Neutrophil (primary cell): ENCODE measurements at regions not wholly inside any gene's neighbourhood (a gene's known extent, or its start where the extent isn't known, plus 50 kb on each side); places are given as distances from the start of the nearest gene placed in this dataset.

Experiments used
- H3K27ac ChIP-seq: fragments of 200-600 bp; sonication (generic); 2 replicates; pipeline ENCODE4 v1.5.1; 2016; ENCODE audit warnings: mild to moderate bottlenecking, moderate library complexity
- H3K27me3 ChIP-seq: fragments of 200-600 bp; sonication (generic); 2 replicates; pipeline ENCODE4 v1.6.0; 2016; ENCODE audit warnings: mild to moderate bottlenecking
- H3K36me3 ChIP-seq: fragments of 200-600 bp; sonication (generic); 2 replicates; pipeline ENCODE4 v1.5.1; 2017
- H3K4me1 ChIP-seq, 2 experiments: fragments of 200-600 bp in 1 of 2; sonication (generic) in 1 of 2; 1 replicate in 1 of 2; 2 replicates in 1 of 2; pipeline versions ENCODE4 v1.5.1 to v1.6.1; 2013 to 2016; ENCODE audit warnings: low read depth in 1 of 2, low read length in 1 of 2, mild to moderate bottlenecking in 1 of 2, moderate library complexity in 1 of 2; ENCODE audit not compliant: control insufficient read depth in 1 of 2, insufficient read depth in 1 of 2
- H3K4me3 ChIP-seq, 2 experiments: fragments of 200-600 bp in 1 of 2; sonication (generic) in 1 of 2; 1 replicate in 1 of 2; 2 replicates in 1 of 2; pipeline ENCODE4 v1.5.1; 2013 to 2016; ENCODE audit warnings: low read depth in 1 of 2, low read length in 1 of 2, mild to moderate bottlenecking in 1 of 2, moderate library complexity in 1 of 2
- H3K9me3 ChIP-seq: fragments of 200-600 bp; sonication (generic); 2 replicates; pipeline ENCODE4 v1.5.1; 2016
- TF ChIP-seq, protein P1 (sequence below): fragments of 200-600 bp; sonication (generic); IDR thresholded peaks from 2 replicates; pipeline ENCODE4 v1.5.1; 2016; ENCODE audit warnings: antibody characterized with exemption

GRCh38 chr10:21053953-21054690 is 157.0 kb upstream of the NEBL start:
- Histone ChIP-seq H3K4me1 (no peaks in the 10 kb centered on the region), H3K4me3 (no peak overlapping the region), H3K27ac (no peak overlapping the region), H3K9me3 (no peaks in the 10 kb centered on the region), H3K27me3 (no peaks in the 10 kb centered on the region), H3K36me3 (no peaks in the 10 kb centered on the region)
- TF ChIP-seq, protein P1, sequence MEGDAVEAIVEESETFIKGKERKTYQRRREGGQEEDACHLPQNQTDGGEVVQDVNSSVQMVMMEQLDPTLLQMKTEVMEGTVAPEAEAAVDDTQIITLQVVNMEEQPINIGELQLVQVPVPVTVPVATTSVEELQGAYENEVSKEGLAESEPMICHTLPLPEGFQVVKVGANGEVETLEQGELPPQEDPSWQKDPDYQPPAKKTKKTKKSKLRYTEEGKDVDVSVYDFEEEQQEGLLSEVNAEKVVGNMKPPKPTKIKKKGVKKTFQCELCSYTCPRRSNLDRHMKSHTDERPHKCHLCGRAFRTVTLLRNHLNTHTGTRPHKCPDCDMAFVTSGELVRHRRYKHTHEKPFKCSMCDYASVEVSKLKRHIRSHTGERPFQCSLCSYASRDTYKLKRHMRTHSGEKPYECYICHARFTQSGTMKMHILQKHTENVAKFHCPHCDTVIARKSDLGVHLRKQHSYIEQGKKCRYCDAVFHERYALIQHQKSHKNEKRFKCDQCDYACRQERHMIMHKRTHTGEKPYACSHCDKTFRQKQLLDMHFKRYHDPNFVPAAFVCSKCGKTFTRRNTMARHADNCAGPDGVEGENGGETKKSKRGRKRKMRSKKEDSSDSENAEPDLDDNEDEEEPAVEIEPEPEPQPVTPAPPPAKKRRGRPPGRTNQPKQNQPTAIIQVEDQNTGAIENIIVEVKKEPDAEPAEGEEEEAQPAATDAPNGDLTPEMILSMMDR = no peak

DNA sequence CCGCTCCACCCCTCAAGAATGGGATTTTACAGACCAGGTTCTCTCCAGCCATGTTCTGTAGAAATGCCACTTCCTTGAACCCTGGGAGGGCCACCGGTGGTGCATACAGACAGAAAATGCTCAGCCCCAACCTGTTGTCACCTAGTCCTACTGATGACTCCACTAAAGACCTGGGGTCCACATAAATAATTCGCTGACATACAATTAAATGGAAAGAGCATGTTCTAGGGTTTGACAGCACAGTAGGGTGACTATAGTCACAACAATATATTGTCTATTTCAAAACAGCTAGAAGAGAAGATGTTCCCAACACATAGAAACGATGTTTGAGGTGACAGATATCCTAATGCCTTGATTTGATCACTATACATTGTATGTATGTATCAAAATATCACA is 155.6 kb upstream of the NEBL start:
- Histone ChIP-seq H3K4me3 (no peak overlapping the region), H3K27ac (no peak overlapping the region), H3K9me3 (no peaks in the 10 kb centered on the region), H3K27me3 (no peaks in the 10 kb centered on the region), H3K36me3 (no peaks in the 10 kb centered on the region), H3K4me1 (no peaks in the 10 kb centered on the region)
- TF ChIP-seq, protein P1 = no peak

GRCh38 chr10:21052072-21052708 is 155.1 kb upstream of the NEBL start:
- H3K36me3 ChIP-seq = no peaks in the 10 kb centered on the region
- H3K4me1 ChIP-seq = no peaks in the 10 kb centered on the region
- no peak overlapping the region for H3K4me3 ChIP-seq
- H3K9me3 ChIP-seq = no peaks in the 10 kb centered on the region
- TF ChIP-seq, protein P1 = no peak
- H3K27ac ChIP-seq = no peak overlapping the region
- H3K27me3 ChIP-seq = no peaks in the 10 kb centered on the region

DNA sequence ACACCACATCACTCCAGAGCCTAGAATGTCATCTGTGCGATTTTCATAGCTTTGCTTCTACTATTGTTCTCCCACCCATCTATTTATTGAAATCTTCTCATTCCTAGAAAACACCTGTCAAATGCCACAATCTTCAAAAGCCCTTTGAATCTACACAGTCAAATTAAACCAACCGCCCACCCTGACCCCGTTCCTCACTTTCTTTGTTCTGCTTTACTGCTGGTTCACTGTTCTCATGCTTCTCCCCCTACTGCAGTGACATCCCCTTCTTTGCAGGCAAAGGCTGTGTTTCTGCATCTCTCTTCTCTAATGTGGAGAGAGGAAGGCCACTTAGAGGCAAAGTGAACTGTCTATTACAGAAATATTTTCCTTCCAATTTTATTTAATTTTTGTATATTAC is 152.4 kb upstream of the NEBL start:
- H3K27ac ChIP-seq = no peak overlapping the region

DNA sequence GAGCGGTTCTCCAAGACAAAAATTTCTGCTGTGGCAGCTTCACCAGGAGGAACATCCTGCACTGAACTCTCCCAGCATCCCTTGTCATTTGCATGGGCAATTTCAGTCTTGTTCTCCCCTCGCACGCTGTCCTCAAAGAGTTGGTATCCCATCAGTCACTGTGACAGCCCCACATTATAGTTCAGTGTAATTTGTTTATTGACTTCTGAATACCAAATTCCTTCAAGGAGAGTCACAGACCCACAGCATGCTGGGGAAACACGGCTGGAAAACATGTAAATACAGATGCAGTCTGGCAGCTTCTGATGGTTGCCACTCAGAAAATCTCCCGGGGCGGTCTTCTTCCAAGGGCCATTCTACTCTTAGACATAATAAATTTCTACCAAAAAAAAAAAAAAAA is 151.0 kb upstream of the NEBL start:
- no peak overlapping the region for H3K27ac ChIP-seq
- no peaks in the 10 kb centered on the region for H3K36me3 ChIP-seq
- H3K4me1 ChIP-seq = no peaks in the 10 kb centered on the region
- H3K4me3 ChIP-seq = no peak overlapping the region
- H3K9me3 ChIP-seq = no peaks in the 10 kb centered on the region
- TF ChIP-seq, protein P1 = no peak
- H3K27me3 ChIP-seq = peaks cover 11% of the 10 kb centered on the region

More for the DNA sequence above, 152.4 kb upstream of the NEBL start:
- no peaks in the 10 kb centered on the region for H3K9me3 ChIP-seq
- no peak overlapping the region for H3K4me3 ChIP-seq
- H3K4me1 ChIP-seq = no peaks in the 10 kb centered on the region
- TF ChIP-seq, protein P1 = no peak
- H3K36me3 ChIP-seq = no peaks in the 10 kb centered on the region
- peaks cover 9% of the 10 kb centered on the region for H3K27me3 ChIP-seq
